ENCODE measurements at regions not wholly inside any gene's neighbourhood (a gene's known extent, or its start where the extent isn't known, plus 50 kb on each side); places are given as distances from the start of the nearest gene placed in this dataset.
"Not testable (repeated sequence)": the region's sequence is repeated elsewhere in the genome, so short reads cannot be mapped to it uniquely, and the experiment has no call there.

DNA sequence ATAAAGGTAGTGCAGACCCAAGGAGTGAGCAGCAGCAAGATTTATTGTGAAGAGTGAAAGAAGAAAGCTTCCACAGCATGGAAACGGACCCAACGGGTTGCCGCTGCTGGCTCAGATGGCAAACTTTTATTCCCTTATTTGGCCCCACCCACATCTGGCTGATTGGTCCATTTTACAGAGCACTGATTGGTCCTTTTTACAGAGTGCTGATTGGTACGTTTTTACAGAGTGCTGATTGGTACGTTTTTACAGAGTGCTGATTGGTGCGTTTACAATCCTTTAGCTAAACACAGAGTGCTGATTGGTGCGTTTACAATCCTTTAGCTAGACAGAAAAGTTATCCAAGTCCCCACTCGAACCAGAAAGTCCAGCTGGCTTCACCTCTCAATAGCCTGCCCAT lies 72.9 kb upstream of the RGPD4 start:
- not testable (repeated sequence) for TF ChIP-seq TAF1 (IDR thresholded peaks at IDR 0.05; ENCODE audit: low read depth); EP300 (conservative IDR thresholded peaks at IDR 0.05; ENCODE audit: poor library complexity, severe bottlenecking); POLR2AphosphoS5 (IDR thresholded peaks at IDR 0.05); RAD21 (conservative IDR thresholded peaks at IDR 0.05); EZH2 (IDR thresholded peaks at IDR 0.05; ENCODE audit: borderline replicate concordance, insufficient read depth, low read length, poor library complexity, severe bottlenecking); MXI1 (conservative IDR thresholded peaks at IDR 0.05; ENCODE audit: poor library complexity, severe bottlenecking); REST (IDR thresholded peaks at IDR 0.05; ENCODE audit: borderline replicate concordance); SMC3 (conservative IDR thresholded peaks at IDR 0.05; ENCODE audit: poor library complexity)
- TF ChIP-seq, protein P1, sequence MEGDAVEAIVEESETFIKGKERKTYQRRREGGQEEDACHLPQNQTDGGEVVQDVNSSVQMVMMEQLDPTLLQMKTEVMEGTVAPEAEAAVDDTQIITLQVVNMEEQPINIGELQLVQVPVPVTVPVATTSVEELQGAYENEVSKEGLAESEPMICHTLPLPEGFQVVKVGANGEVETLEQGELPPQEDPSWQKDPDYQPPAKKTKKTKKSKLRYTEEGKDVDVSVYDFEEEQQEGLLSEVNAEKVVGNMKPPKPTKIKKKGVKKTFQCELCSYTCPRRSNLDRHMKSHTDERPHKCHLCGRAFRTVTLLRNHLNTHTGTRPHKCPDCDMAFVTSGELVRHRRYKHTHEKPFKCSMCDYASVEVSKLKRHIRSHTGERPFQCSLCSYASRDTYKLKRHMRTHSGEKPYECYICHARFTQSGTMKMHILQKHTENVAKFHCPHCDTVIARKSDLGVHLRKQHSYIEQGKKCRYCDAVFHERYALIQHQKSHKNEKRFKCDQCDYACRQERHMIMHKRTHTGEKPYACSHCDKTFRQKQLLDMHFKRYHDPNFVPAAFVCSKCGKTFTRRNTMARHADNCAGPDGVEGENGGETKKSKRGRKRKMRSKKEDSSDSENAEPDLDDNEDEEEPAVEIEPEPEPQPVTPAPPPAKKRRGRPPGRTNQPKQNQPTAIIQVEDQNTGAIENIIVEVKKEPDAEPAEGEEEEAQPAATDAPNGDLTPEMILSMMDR (IDR thresholded peaks at IDR 0.05; ENCODE audit: poor library complexity, severe bottlenecking) = not testable (repeated sequence)
